GM06990 (cell line): ENCODE measurements at regions not wholly inside any gene's neighbourhood (a gene's known extent, or its start where the extent isn't known, plus 50 kb on each side); places are given as distances from the start of the nearest gene placed in this dataset.

Experiments used
- DNase-seq: peaks from one replicate; pipeline ENCODE4 v3.0.0-alpha.2; 2011; ENCODE audit not compliant: insufficient read length; ENCODE audit errors: extremely low read depth
- H3K27me3 ChIP-seq: replicated peaks from 2 replicates; pipeline ENCODE4 v1.6.0; 2011; ENCODE audit warnings: low read length; ENCODE audit not compliant: control insufficient read depth, insufficient read depth
- H3K36me3 ChIP-seq: 2 replicates; pipeline ENCODE4 v1.5.1; 2011; ENCODE audit warnings: low read length; ENCODE audit not compliant: control insufficient read depth, insufficient read depth
- H3K4me3 ChIP-seq: replicated peaks from 2 replicates; pipeline ENCODE4 v1.5.1; 2011; ENCODE audit warnings: low read depth, mild to moderate bottlenecking, control low read depth, low read length
- TF ChIP-seq, protein P1 (sequence below): IDR thresholded peaks from 2 replicates; pipeline ENCODE4 v1.5.1; 2011; ENCODE audit warnings: low read length, control low read depth, mild to moderate bottlenecking, inconsistent platforms; ENCODE audit not compliant: insufficient read depth, poor library complexity, severe bottlenecking

DNA sequence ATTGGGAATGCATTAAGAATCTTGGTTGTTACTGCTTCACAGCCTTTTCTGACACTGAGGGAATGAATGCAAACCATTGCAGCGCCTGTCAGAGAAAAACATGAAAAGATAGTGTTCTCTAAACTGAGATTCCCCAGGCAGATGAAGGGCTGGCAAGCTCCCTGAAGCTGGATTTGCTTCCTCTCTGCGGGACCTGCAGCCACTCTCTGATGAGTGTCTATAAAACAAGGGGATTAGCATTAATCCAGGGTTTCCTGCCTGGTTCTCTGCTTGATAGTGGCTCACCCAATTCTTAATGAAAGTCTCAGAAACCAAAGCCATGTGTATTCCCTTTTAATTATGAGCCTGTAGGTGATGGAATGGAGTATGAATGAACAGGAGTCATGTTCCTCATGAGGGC lies 344.3 kb upstream of the UMPS start:
- no peak overlapping the region for H3K4me3 ChIP-seq
- DNase-seq: no peak
- peaks cover 2% of the 10 kb centered on the region for H3K27me3 ChIP-seq
- no peaks in the 10 kb centered on the region for H3K36me3 ChIP-seq
- TF ChIP-seq, protein P1, sequence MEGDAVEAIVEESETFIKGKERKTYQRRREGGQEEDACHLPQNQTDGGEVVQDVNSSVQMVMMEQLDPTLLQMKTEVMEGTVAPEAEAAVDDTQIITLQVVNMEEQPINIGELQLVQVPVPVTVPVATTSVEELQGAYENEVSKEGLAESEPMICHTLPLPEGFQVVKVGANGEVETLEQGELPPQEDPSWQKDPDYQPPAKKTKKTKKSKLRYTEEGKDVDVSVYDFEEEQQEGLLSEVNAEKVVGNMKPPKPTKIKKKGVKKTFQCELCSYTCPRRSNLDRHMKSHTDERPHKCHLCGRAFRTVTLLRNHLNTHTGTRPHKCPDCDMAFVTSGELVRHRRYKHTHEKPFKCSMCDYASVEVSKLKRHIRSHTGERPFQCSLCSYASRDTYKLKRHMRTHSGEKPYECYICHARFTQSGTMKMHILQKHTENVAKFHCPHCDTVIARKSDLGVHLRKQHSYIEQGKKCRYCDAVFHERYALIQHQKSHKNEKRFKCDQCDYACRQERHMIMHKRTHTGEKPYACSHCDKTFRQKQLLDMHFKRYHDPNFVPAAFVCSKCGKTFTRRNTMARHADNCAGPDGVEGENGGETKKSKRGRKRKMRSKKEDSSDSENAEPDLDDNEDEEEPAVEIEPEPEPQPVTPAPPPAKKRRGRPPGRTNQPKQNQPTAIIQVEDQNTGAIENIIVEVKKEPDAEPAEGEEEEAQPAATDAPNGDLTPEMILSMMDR: no peak

DNA sequence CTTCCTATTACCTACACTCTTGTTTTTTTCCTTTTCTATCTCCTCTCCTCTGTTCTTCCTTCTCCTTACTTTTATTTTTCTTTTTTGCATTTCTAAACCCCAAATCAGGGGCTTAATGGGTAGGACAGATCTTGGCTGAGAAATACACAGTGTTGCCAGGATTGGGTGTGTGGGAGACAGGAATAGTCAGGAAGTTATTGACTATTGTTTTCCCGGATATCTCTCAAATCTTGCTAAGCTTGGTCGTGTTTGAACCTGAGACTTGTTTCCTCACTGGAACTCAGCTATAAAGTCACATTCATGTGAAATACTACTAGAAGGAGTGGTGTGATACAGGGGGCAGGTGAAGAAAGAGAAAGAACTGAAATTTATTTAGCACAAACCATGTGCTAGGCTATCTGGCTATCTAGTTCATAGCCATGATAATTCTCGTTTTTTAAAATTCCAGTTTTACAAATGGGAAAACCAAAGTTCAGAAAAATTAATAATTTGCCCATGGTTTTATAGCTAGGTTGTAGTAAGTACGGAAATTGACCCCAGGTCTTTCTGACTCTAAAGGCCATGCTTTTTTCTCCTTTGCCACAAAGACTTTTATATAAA lies 343.2 kb upstream of the UMPS start:
- Histone ChIP-seq H3K4me3 (no peak overlapping the region), H3K27me3 (peaks cover 2% of the 10 kb centered on the region), H3K36me3 (no peaks in the 10 kb centered on the region)
- TF ChIP-seq, protein P1: no peak
- DNase-seq: no peak

DNA sequence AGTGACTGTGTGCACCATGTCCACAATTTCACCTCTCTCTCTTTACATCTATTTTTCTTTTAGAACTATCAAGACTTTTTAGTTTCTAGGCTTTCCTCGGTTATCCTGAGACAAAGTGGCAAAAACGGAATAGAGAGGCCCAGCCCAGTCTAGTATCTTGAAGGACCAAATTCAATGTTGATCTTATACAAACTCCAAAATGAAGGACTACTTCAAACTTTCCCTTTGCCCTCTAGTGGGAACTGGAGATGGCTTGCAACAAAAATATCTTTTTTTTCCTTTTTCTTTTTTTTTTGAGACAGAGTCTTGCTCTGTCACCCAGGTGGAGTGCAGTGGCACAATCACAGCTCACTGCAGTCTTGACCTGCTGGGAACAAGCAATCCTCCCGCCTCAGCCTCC lies 338.5 kb upstream of the UMPS start:
- DNase-seq: no peak
- H3K36me3 ChIP-seq: no peaks in the 10 kb centered on the region
- TF ChIP-seq, protein P1: peak; percentile 0
- no peak overlapping the region for H3K4me3 ChIP-seq
- peaks cover 2% of the 10 kb centered on the region for H3K27me3 ChIP-seq

DNA sequence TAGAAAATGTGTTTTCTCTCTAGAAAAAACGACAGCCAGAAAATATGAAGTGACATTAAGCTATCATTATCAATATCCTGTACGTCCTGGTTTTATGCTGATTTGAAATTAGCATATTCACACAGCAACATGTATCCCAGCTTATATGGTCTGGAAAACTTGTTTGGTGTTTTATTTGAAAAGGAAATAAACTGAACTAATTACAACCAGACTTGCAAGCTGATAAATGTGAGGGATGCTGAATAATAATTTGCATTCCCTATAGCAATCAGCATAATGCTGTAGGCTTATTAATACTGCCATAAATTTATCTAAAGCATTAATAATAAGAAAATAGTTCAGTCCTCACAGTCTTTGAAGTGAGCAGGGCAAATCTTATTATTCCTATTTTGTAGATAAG lies 336.9 kb upstream of the UMPS start:
- peaks cover 2% of the 10 kb centered on the region for H3K27me3 ChIP-seq
- TF ChIP-seq, protein P1: no peak

DNA sequence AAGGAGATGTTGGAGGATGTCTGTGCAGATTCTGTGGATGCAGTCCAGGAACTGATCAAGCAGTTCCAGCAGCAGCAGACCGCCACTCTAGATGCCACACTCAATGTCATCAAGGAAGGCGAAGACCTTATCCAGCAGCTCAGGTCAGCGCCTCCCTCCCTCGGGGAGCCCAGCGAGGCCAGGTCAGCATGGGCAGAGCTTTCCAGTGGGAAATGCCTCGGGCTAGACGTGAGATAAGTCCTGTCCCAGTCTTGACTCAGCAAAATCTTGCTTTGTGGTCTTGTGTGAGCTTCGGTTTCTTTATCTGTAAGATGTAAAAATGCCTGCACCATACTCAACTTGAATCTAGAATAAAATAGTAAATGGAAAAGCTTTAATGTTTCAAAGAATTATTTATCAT lies 335.1 kb upstream of the UMPS start:
- no peaks in the 10 kb centered on the region for H3K36me3 ChIP-seq
- TF ChIP-seq, protein P1: no peak
- peaks cover 2% of the 10 kb centered on the region for H3K27me3 ChIP-seq
- no peak overlapping the region for H3K4me3 ChIP-seq
- DNase-seq: no peak

More for the DNA sequence above, 336.9 kb upstream of the UMPS start:
- no peaks in the 10 kb centered on the region for H3K36me3 ChIP-seq
- DNase-seq: no peak
- H3K4me3 ChIP-seq: no peak overlapping the region
